Activated CD4-positive, alpha-beta T cell treated with anti-CD3 and anti-CD28 coated beads, Interleukin-2, amount 10 ng/mL, durations not matched to agents 7 days and 5 days (primary cell): ENCODE measurements at regions not wholly inside any gene's neighbourhood (a gene's known extent, or its start where the extent isn't known, plus 50 kb on each side); places are given as distances from the start of the nearest gene placed in this dataset.

ENCODE experiments used
- CTCF ChIA-PET: fragments of 350-600 bp; sonication (Branson Sonifier 250); formaldehyde crosslinking; loops from one replicate; lab custom pipeline; 2021; ENCODE audit warnings: antibody characterized with exemption; lab: Charles Lee
- POLR2A ChIA-PET: fragments of 350-600 bp; sonication (Branson Sonifier 250); formaldehyde crosslinking; loops from one replicate; lab custom pipeline; 2021; ENCODE audit warnings: antibody characterized with exemption; lab: Charles Lee
- DNase-seq: peaks from one replicate; pipeline ENCODE4 v3.0.0-alpha.2; 2020
- H3K27ac Mint-ChIP-seq: one replicate; pipeline ENCODE4 v1.8.0; 2021; ENCODE audit warnings: mild to moderate bottlenecking, moderate library complexity, mixed read lengths
- H3K27me3 Mint-ChIP-seq: one replicate; pipeline ENCODE4 v1.8.0; 2021; ENCODE audit warnings: mixed read lengths
- H3K36me3 Mint-ChIP-seq: one replicate; pipeline ENCODE4 v1.8.0; 2021; ENCODE audit warnings: low read depth, mixed read lengths
- H3K4me1 Mint-ChIP-seq: one replicate; pipeline ENCODE4 v1.8.0; 2021; ENCODE audit warnings: mixed read lengths
- H3K4me3 Mint-ChIP-seq: one replicate; pipeline ENCODE4 v1.8.0; 2021; ENCODE audit warnings: mild to moderate bottlenecking, moderate library complexity, mixed read lengths
- H3K9me3 Mint-ChIP-seq: one replicate; pipeline ENCODE4 v1.8.0; 2021; ENCODE audit warnings: mixed read lengths

- CTCF ChIA-PET: no interaction called here
- Mint-ChIP-seq H3K4me3 (no peak overlapping the region), H3K9me3 (peaks cover 3% of the 10 kb centered on the region)
Measured at GRCh38 chr13:39224671-39225240, 186.5 kb downstream of the NHLRC3 start.

GRCh38 chr13:39225860-39226259 lies 187.6 kb downstream of the NHLRC3 start:
- H3K4me1 Mint-ChIP-seq: no peaks in the 10 kb centered on the region
- POLR2A ChIA-PET: no interaction called here
- CTCF ChIA-PET: no interaction called here

More at GRCh38 chr13:39224671-39225240, 186.5 kb downstream of the NHLRC3 start:
- DNase-seq: no peak
- POLR2A ChIA-PET: no interaction called here
- peaks cover 2% of the 10 kb centered on the region for H3K27me3 Mint-ChIP-seq
- no peaks in the 10 kb centered on the region for H3K36me3 Mint-ChIP-seq
- H3K4me1 Mint-ChIP-seq: no peaks in the 10 kb centered on the region
- no peak overlapping the region for H3K27ac Mint-ChIP-seq

DNA sequence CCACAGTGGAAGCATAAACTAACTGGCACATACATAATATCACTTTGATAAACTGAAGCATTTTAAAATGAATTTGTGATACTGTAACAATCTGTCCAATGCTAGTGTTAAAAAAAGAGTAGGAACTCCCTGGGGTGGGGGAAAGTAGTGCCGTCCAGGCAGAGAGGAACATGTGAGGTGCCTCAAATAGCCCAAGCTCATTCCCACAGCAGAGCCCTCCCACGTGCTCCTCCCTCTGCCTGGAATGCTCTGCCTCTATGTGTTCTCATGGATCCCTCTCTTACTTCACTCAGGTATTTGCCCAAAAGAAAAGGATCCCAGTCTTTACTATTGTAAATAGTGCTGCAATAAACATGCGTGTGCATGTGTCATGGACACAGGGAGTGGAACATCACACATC lies 188.1 kb downstream of the NHLRC3 start:
- Mint-ChIP-seq H3K27ac (no peak overlapping the region), H3K36me3 (no peaks in the 10 kb centered on the region), H3K27me3 (peaks cover 3% of the 10 kb centered on the region), H3K9me3 (no peaks in the 10 kb centered on the region), H3K4me3 (no peak overlapping the region), H3K4me1 (no peaks in the 10 kb centered on the region)
- DNase-seq: no peak
- POLR2A ChIA-PET: no interaction called here
- CTCF ChIA-PET: no interaction called here

More at GRCh38 chr13:39225860-39226259, 187.6 kb downstream of the NHLRC3 start:
- H3K9me3 Mint-ChIP-seq: no peaks in the 10 kb centered on the region
- H3K36me3 Mint-ChIP-seq: no peaks in the 10 kb centered on the region
- no peak for DNase-seq
- H3K27ac Mint-ChIP-seq: no peak overlapping the region
- no peak overlapping the region for H3K4me3 Mint-ChIP-seq
- H3K27me3 Mint-ChIP-seq: peaks cover 2% of the 10 kb centered on the region

DNA sequence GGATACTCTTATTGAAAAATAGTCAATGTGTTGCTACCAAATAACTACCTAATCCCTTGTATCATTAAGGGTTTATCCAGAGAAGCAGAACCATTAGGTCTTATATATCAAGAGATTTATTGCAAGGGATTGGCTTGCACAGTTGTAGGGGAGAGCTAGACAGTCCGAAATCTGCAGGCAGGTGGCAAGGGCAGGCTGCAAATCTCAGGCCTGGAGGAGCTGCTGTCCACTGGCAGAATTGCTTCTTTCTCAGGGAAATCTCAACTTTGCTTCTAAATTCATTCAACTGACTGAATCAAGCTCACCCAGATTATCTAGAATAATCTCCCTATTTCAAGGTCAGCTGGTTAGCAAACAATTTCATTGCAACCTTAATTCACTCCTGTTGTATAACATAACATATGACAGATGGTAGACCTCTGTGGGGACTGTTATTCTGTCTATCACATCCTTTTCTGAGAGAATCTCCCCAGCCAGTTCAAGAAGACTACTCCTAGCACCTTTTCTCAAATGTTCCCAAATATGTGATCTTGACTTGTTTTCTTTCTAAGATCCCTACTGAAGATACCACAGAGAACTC lies 194.2 kb downstream of the NHLRC3 start:
- Mint-ChIP-seq H3K36me3 (no peaks in the 10 kb centered on the region), H3K27me3 (peaks cover 24% of the 10 kb centered on the region)

GRCh38 chr13:39232999-39233398 lies 194.7 kb downstream of the NHLRC3 start:
- Mint-ChIP-seq H3K36me3 (no peaks in the 10 kb centered on the region), H3K4me1 (no peaks in the 10 kb centered on the region), H3K27me3 (peaks cover 24% of the 10 kb centered on the region), H3K27ac (no peak overlapping the region), H3K4me3 (no peak overlapping the region), H3K9me3 (no peaks in the 10 kb centered on the region)
- ChIA-PET CTCF (no interaction called here), POLR2A (no interaction called here)
- no peak for DNase-seq

More for the DNA sequence above, 194.2 kb downstream of the NHLRC3 start:
- H3K9me3 Mint-ChIP-seq: no peaks in the 10 kb centered on the region
- DNase-seq: no peak
- CTCF ChIA-PET: no interaction called here
- POLR2A ChIA-PET: no interaction called here
- no peak overlapping the region for H3K27ac Mint-ChIP-seq
- no peak overlapping the region for H3K4me3 Mint-ChIP-seq
- H3K4me1 Mint-ChIP-seq: no peaks in the 10 kb centered on the region

DNA sequence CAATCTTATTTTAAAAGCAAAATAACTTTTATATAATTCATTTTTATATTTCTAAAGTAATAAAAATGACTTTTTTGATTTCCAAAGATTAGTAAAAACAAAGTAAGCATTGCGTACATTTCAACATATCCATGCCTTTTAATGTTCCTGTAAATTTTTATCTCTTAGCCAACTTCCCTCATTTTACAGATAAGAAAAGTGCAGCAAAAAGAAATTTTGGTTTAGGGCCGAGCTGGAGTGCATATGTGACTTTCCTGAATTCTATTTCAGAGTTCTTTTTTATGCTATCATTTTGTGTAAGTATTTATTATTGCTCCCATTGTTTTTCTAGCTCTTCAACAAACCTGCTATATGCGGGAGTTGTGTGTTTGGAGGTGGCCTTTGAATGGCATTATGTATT lies 195.3 kb downstream of the NHLRC3 start:
- POLR2A ChIA-PET: no interaction called here
- no peak overlapping the region for H3K4me3 Mint-ChIP-seq
- CTCF ChIA-PET: no interaction called here

GRCh38 chr13:39244561-39245230 lies 206.4 kb downstream of the NHLRC3 start:
- Mint-ChIP-seq H3K27me3 (peaks cover 6% of the 10 kb centered on the region), H3K9me3 (no peaks in the 10 kb centered on the region), H3K27ac (no peak overlapping the region), H3K4me3 (no peak overlapping the region), H3K36me3 (no peaks in the 10 kb centered on the region), H3K4me1 (no peaks in the 10 kb centered on the region)
- CTCF ChIA-PET: no interaction called here
- POLR2A ChIA-PET: no interaction called here
- no peak for DNase-seq

More for the DNA sequence above, 195.3 kb downstream of the NHLRC3 start:
- Mint-ChIP-seq H3K27ac (no peak overlapping the region), H3K9me3 (no peaks in the 10 kb centered on the region), H3K27me3 (peaks cover 26% of the 10 kb centered on the region), H3K36me3 (no peaks in the 10 kb centered on the region), H3K4me1 (no peaks in the 10 kb centered on the region)
- DNase-seq: no peak

- ChIA-PET CTCF (no interaction called here), POLR2A (no interaction called here)
- Mint-ChIP-seq H3K36me3 (no peaks in the 10 kb centered on the region), H3K27me3 (peaks cover 6% of the 10 kb centered on the region), H3K27ac (no peak overlapping the region), H3K4me1 (no peaks in the 10 kb centered on the region), H3K9me3 (no peaks in the 10 kb centered on the region), H3K4me3 (no peak overlapping the region)
- no peak for DNase-seq
Measured at GRCh38 chr13:39245688-39246087, 207.4 kb downstream of the NHLRC3 start.

- ChIA-PET CTCF (interaction anchor here (1.3 kb wide), 1 partner anchor 10 kb away, joined by 3 read pairs; no protein-coding TSS in a partner anchor), POLR2A (no interaction called here)
- Mint-ChIP-seq H3K27me3 (peaks cover 2% of the 10 kb centered on the region), H3K4me3 (no peak overlapping the region), H3K27ac (no peak overlapping the region), H3K36me3 (no peaks in the 10 kb centered on the region), H3K4me1 (no peaks in the 10 kb centered on the region), H3K9me3 (no peaks in the 10 kb centered on the region)
- no peak for DNase-seq
Measured at GRCh38 chr13:39249982-39250381, 211.7 kb downstream of the NHLRC3 start.

GRCh38 chr13:39250440-39250839 lies 212.2 kb downstream of the NHLRC3 start:
- H3K27ac Mint-ChIP-seq: no peak overlapping the region
- H3K4me3 Mint-ChIP-seq: no peak overlapping the region
- H3K4me1 Mint-ChIP-seq: no peaks in the 10 kb centered on the region
- no peak for DNase-seq
- H3K27me3 Mint-ChIP-seq: peaks cover 2% of the 10 kb centered on the region
- POLR2A ChIA-PET: no interaction called here
- H3K36me3 Mint-ChIP-seq: no peaks in the 10 kb centered on the region
- CTCF ChIA-PET: interaction anchor here (1.3 kb wide), 1 partner anchor 9 kb away, joined by 3 read pairs; no protein-coding TSS in a partner anchor
- no peaks in the 10 kb centered on the region for H3K9me3 Mint-ChIP-seq

DNA sequence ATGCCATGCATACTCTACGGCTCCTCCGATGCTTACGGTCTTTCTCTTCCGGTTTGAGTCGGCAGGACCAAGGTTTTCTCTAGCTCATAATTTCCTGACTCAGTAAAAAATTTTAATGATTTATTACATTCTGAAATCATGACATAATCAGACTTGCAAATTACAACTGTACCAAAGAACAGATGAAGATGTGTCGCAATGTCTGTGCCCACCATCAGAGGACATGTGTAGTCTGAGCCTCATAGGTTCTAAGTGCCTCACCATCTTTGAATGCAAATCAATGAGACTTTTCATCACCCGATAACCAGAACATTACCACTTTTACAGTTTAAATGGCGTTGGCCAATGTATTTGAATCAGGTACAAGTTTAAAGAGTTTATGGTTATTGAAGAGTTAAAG lies 213.1 kb downstream of the NHLRC3 start:
- H3K27me3 Mint-ChIP-seq: no peaks in the 10 kb centered on the region
- ChIA-PET POLR2A (no interaction called here), CTCF (no interaction called here)
- DNase-seq: no peak
- no peak overlapping the region for H3K4me3 Mint-ChIP-seq
- H3K36me3 Mint-ChIP-seq: no peaks in the 10 kb centered on the region
- H3K27ac Mint-ChIP-seq: no peak overlapping the region
- no peaks in the 10 kb centered on the region for H3K9me3 Mint-ChIP-seq
- no peaks in the 10 kb centered on the region for H3K4me1 Mint-ChIP-seq

- Mint-ChIP-seq H3K36me3 (no peaks in the 10 kb centered on the region), H3K4me3 (no peak overlapping the region), H3K27me3 (no peaks in the 10 kb centered on the region), H3K9me3 (no peaks in the 10 kb centered on the region), H3K27ac (no peak overlapping the region), H3K4me1 (no peaks in the 10 kb centered on the region)
- no peak for DNase-seq
- POLR2A ChIA-PET: no interaction called here
- CTCF ChIA-PET: no interaction called here
Measured at GRCh38 chr13:39253774-39254173, 215.5 kb downstream of the NHLRC3 start.

DNA sequence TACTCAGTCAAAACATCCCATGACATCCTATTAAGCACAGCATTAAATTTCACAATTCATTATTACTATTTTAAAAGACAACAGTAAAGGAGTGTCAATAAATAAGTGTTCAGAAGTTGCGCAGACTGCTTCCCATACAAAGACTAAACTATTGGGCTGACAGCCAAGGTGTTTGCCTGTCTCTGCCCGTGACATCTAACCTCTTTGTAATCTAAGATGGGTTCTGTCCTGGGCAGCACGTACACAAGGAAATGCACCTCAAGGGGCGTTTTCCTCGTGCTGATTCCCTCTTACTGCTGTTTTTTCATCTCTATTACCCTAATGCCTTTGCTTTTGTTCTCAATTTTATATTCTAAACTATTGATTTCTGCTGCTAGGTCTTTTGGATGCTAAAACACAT lies 216.3 kb downstream of the NHLRC3 start:
- H3K9me3 Mint-ChIP-seq: no peaks in the 10 kb centered on the region
- ChIA-PET POLR2A (no interaction called here), CTCF (no interaction called here)
- DNase-seq: no peak
- H3K36me3 Mint-ChIP-seq: no peaks in the 10 kb centered on the region
- H3K4me1 Mint-ChIP-seq: no peaks in the 10 kb centered on the region
- H3K4me3 Mint-ChIP-seq: no peak overlapping the region
- H3K27ac Mint-ChIP-seq: no peak overlapping the region
- no peaks in the 10 kb centered on the region for H3K27me3 Mint-ChIP-seq
